ENCODE measurements at regions not wholly inside any gene's neighbourhood (a gene's known extent, or its start where the extent isn't known, plus 50 kb on each side); places are given as distances from the start of the nearest gene placed in this dataset.

DNA sequence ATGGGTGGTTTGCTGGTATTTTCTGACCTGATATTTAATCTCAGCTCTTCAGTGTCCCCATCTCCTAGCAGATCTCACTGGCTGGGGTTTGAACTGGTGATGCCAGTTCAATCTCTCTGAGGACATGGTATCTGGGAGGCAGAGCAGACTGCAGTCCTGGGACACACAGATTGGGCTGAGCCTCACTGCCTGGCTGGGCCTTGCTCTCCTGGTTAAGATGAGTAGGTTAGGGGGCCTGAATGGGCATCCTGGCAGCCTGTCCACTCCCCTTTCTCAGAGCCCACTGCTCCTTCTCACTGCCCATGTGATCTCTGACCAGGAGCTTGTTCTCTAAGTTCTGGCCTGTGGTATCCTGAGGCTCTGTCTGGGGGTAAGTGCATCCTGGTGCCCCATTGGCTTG is 363.4 kb downstream of the GLRX3 start:
- no peak for TF ChIP-seq EZH2 (IDR thresholded peaks at IDR 0.05; ENCODE audit: low read depth, unreplicated experiment)
- TF ChIP-seq, protein P1, sequence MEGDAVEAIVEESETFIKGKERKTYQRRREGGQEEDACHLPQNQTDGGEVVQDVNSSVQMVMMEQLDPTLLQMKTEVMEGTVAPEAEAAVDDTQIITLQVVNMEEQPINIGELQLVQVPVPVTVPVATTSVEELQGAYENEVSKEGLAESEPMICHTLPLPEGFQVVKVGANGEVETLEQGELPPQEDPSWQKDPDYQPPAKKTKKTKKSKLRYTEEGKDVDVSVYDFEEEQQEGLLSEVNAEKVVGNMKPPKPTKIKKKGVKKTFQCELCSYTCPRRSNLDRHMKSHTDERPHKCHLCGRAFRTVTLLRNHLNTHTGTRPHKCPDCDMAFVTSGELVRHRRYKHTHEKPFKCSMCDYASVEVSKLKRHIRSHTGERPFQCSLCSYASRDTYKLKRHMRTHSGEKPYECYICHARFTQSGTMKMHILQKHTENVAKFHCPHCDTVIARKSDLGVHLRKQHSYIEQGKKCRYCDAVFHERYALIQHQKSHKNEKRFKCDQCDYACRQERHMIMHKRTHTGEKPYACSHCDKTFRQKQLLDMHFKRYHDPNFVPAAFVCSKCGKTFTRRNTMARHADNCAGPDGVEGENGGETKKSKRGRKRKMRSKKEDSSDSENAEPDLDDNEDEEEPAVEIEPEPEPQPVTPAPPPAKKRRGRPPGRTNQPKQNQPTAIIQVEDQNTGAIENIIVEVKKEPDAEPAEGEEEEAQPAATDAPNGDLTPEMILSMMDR (conservative IDR thresholded peaks at IDR 0.05; ENCODE audit: low read depth in 2 of 2), result no peak
- no peak for TF ChIP-seq EZH2phosphoT487 (IDR thresholded peaks at IDR 0.05; ENCODE audit: unreplicated experiment)
- TF ChIP-seq POLR2AphosphoS5 (IDR thresholded peaks at IDR 0.05; ENCODE audit: low read depth), result no peak
- TF ChIP-seq, protein P2, sequence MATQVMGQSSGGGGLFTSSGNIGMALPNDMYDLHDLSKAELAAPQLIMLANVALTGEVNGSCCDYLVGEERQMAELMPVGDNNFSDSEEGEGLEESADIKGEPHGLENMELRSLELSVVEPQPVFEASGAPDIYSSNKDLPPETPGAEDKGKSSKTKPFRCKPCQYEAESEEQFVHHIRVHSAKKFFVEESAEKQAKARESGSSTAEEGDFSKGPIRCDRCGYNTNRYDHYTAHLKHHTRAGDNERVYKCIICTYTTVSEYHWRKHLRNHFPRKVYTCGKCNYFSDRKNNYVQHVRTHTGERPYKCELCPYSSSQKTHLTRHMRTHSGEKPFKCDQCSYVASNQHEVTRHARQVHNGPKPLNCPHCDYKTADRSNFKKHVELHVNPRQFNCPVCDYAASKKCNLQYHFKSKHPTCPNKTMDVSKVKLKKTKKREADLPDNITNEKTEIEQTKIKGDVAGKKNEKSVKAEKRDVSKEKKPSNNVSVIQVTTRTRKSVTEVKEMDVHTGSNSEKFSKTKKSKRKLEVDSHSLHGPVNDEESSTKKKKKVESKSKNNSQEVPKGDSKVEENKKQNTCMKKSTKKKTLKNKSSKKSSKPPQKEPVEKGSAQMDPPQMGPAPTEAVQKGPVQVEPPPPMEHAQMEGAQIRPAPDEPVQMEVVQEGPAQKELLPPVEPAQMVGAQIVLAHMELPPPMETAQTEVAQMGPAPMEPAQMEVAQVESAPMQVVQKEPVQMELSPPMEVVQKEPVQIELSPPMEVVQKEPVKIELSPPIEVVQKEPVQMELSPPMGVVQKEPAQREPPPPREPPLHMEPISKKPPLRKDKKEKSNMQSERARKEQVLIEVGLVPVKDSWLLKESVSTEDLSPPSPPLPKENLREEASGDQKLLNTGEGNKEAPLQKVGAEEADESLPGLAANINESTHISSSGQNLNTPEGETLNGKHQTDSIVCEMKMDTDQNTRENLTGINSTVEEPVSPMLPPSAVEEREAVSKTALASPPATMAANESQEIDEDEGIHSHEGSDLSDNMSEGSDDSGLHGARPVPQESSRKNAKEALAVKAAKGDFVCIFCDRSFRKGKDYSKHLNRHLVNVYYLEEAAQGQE (IDR thresholded peaks at IDR 0.05; ENCODE audit: unreplicated experiment), result no peak

Measured in GM23338 (cell line).